Left renal pelvis (tissue), 4 donors: ENCODE measurements at regions not wholly inside any gene's neighbourhood (a gene's known extent, or its start where the extent isn't known, plus 50 kb on each side); places are given as distances from the start of the nearest gene placed in this dataset.
"Not testable (repeated sequence)": the region's sequence is repeated elsewhere in the genome, so short reads cannot be mapped to it uniquely, and the experiment has no call there.

Experiments
- DNase-seq, 4 donors: peaks; one replicate each; pipeline ENCODE4 v3.0.0-alpha.2; 2013; ENCODE audit warnings: low read depth in 4 of 4, low spot score in 3 of 4

DNA sequence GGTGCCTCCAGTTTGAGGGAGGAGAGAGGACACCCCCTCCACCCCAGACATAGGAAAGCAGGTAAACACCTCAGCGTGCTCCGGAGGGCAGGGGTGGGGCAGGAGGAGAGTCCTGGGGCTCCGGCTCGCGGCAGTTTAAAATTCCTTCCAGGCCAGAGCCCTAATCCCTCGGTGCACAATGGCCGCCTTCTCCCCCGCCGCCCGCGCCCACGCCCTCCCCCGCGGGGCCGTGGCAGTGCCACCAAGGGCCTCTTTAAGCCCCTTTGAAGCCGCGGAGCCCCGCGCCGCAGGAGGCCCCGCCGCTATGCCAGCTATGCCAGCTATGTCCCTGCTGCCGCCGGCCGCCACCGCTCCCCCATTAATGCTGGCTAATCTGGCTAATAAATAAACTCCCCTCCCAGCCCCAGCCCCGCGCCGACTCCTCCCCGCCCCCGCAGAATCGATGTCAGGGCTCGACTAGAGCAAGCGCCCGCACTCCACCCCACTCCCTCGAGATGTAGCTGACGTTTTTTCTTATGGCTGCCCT lies 125.1 kb downstream of the MRPL14 start:
- no peak for DNase-seq

DNA sequence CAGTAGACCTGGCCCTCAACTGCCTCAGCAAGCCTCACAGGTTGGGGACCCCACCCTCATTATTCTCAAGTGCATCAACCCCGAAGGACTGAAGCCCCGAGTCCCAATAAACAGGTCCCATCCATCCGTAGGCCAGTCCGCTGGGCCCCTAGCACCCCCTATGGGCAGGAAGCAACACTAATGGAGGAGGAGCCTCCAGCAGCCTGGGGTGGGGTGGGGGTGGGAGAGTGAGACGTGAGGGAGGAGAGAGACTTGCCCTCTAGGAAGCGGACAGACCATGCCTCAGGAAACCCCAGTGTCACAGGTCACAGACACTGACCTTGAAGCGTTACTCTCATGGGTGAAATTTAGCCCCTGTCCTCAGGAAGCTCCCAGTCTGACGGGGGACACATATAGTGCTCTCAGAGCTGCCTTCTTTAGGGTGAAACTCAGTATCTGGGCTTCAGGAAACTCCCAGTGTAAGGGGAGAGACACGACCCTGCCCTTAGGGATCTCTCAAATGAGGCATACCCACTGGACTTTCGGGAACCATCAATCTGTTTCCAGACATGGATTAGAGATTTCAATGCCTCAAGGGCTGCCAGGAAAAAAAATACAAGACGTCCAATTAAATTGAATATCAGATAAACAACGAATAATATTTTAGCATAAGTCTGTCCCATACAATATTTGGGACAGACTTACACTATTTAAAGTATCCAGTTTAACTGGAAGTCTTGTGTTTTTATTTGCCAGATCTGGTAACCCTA lies 125.8 kb downstream of the MRPL14 start:
- DNase-seq, result no peak

DNA sequence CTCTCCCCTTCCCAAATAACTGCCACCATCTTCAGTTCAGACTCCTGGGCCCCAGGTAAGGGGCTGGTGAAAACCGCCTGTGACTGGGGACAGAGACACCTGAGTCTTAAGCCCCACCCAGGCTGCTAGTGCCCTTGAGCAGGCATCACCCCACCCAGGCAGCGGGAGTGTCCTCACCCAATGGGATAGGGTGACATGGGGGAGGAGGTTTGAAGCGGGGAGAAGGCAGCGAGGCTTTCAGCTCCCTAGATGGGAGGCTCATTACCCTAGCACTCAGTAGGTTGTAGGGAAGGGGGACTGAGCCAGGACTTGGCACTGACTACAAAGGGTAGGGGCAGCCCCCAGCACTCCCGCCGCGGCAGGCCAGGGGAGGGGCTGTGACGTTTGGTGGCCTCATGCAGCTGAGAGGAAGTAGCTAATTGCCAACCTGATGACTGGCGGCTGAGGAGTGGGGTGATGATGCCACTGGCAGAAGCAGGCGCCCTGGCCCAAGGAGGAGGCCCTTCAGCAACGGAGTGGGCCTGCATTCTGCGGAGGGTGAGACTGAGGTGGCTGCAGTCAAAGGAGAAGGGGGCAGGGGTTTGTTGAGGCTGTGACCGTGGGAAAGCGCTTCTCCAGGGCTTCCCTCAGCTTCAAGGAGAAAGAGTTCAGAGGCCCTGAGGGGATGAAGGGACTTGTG lies 126.9 kb downstream of the MRPL14 start:
- no peak for DNase-seq

DNA sequence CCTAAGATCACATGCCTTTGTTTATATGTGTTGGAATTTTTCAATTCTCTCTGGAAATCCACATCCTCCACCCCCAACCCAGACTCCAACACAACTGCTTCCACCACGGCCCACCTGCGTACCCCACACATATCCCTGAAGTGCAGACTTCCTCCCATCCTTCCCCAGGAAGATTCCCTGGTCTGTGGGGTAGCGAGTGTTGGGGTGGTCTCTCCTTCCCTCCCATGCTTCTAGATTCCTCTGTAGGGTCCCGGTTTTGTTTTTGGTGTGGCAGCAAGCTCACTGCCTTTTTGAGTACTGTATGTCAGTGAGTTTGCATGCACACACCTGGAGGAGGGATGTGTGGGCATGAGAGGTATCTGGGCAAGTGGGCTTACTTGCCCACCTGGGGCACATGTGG lies 127.6 kb downstream of the MRPL14 start:
- no peak for DNase-seq

DNA sequence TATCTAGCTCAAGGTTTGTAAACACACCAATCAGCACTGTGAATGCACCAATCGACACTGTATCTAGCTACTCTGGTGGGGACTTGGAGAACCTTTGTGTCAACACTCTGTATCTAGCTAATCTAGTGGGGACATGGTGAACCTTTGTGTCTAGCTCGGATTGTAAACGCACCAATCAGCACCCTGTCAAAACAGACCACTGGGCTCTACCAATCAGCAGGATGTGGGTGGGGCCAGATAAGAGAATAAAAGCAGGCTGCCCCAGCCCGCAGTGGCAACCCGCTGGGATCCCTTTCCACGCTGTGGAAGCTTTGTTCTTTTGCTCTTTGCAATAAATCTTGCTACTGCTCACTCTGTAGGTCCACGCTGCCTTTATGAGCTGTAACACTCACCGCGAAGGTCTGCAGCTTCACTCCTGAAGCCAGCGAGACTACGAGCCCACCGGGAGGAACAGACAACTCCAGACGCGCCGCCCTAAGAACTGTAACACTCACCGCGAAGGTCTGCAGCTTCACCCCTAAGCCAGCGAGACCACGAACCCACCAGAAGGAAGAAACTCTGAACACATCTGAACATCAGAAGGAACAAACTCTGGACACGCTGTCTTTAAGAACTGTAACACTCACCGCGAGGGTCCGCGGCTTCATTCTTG lies 128.5 kb downstream of the MRPL14 start:
- DNase-seq, result not testable (repeated sequence)

DNA sequence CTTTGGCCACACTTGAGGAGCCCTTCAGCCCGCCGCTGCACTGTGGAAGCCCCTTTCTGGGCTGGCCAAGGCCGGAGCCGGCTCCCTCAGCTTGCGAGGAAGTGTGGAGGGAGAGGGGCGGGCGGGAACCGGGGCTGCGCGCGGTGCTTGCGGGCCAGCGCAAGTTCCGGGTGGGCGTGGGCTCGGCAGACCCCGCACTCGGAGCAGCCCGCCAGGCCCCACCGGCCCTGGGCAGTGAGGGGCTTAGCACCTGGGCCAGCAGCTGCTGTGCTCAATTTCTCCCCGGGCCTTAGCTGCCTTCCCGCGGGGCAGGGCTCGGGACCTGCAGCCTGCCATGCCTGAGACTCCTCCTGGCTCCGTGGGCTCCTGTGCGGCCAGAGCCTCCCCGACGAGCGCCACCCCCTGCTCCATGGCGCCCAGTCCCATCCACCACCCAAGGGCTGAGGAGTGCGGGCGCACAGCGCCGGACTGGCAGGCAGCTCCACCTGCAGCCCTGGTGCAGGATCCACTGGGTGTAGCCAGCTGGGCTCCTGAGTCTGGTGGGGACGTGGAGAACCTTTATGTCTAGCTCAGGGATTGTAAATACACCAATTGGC lies 129.2 kb downstream of the MRPL14 start:
- DNase-seq, result not testable (repeated sequence)

DNA sequence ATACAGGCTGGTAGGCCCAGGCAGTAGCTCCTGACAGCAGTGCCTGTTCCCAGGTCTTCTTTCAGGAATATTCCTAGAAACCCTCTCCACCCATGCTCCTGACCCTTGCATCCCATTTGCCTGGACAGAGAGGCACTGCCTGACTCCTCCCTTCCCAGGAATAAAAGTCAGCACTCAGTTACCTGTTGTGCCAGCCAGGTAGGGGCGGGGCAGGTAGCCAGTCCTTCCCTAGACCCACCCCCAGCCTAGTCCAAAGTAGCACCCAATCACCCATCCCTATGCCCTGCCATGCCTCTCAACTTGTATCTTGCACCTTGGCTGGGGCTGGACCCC lies 129.9 kb downstream of the MRPL14 start:
- no peak for DNase-seq

DNA sequence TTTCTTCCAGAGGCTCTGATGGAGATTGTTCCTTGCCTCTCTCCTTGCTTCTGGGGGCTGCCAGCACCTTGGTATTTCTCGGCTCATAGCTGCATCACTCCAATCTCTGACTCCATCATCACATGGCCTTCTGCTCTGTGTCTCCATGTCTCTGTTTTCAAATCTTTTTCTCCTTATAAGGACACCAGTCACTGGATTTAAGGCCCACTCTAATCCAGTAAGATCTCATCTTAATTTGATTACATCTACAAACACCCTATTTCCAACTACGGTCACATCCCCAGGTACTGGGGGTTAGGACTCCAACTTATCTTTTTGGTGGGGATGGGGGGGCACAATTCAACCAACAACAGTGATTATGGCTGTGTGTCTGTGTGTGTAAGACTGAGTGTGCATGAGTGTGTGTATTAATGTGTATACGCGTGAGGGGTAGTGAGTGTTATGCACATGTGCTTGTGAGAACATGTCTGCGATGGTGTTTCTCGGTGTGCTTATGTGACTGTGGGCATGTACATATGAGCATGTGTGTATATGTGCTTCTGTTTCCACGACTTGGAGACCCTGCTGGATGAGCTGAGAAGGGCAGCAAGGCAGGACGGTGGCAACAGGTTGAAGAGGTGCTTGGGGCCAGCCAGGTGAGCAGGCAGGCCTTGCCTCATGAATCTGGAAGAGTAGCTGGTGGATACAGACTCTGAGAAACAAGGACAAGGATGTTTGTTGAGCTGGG lies 130.5 kb downstream of the MRPL14 start:
- no peak for DNase-seq

DNA sequence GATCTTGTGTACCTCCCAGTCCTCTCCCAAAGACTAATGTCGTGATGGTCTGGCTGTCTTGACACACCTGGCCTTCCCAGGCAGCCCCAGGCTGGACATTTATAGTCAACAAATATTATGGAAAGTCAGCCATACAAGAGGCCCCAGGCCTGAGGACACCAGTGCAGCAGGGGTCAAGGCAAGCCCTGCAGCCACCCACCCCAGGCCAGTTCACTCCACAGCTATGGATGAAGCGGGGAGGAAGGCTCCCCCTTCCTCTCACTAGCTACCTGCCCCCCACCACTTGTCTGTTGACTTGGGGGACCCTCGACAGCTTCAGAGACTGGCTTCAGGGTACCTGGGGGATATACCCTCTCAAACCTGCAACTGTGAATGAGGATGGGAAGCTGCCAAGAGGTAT lies 132.1 kb downstream of the MRPL14 start:
- no peak for DNase-seq

DNA sequence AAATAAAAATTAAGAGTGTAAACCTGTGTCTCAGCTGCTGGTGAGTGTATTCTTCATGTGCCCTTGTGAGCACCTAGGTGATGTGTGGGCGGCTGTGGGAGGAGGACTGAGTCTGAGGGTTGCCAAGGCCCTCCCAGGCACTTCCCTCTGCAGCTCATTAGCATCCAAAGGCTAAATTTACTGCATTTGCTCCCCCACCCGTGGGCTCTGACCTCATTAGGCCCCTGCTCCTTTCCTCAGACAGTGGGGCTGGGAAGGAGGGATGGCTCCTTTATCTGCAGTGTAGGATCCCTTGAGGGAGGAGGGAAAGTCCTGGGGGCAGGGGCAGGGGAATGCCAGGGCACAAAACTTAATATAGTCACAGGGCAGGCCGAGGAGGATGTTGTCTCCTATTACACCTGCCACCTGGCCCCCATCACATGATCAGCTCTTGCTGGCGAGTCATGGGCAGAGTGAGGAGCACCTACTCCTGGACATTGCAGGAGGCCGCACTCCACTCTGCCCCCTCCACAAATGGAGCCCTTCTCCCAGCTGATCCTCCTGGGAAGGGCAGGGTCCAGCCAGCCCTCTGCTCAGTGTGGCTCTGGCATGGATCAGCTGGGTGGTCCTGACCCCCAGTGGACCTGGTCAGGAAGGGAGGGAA lies 133.2 kb downstream of the MRPL14 start:
- no peak for DNase-seq

DNA sequence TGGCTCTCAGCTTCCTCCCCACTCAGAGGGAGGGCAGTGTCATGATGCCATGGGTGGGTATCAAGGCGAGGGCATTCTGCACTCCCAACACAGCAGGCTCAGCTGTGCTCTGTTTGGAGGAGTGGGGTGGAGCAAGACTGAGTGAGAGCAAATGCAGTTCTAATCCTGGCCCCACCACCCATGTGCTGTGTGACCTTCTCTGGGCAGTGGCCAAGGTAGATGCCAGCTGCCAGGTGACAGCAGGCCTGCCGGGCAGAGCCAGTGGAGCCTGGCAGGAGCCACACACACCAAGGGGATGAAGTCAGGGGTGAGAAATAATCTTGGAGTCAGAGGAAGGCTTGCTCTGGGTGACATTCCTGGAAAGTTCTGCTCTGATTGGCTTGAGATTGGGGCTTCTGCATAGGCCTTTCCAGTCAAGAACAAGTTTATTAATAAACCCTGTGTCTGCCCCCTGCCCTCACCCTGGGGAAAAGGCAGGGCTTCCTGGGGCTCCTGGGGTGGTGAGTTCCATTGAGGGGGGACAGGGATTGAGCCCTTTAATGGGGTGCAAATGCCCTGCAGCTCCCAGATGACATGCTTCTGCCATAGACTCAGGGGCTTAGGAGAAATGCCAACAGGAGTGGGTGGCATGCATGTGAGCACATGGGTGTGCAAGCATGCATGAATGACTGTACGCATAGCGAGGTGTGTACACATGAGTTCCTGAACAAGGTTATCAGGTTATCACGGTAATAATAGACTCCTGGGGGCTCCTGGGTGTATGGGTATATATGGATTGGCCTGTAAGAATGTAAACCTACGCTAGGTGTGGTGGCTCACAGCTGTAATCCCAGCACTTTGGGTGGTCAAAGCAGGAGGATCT lies 134.2 kb downstream of the MRPL14 start:
- no peak for DNase-seq

DNA sequence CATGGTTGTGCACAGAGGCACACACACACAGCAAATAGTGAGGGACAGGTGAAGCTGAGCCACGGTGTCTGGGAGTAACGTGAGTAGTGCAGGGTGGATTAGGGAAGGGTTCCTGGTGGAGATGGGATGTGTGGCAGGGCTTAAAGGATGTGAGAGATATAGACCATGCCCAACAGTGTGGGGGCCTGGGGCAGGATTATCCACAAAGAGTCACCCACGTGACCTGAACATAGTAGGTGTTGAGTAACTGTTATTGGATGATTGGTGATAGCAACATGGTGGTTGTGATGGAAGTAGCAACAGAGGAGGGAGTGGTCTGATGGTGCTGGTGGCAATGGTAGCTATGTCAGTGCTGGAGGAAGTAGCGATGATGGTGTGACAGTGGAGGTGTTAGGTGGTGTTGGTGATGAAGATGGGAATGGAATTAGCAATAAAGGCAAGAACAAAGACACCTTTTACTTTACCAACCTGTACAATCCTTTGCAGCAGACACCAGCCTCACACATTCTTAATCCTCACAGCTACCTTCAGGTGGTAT lies 135.1 kb downstream of the MRPL14 start:
- no peak for DNase-seq

DNA sequence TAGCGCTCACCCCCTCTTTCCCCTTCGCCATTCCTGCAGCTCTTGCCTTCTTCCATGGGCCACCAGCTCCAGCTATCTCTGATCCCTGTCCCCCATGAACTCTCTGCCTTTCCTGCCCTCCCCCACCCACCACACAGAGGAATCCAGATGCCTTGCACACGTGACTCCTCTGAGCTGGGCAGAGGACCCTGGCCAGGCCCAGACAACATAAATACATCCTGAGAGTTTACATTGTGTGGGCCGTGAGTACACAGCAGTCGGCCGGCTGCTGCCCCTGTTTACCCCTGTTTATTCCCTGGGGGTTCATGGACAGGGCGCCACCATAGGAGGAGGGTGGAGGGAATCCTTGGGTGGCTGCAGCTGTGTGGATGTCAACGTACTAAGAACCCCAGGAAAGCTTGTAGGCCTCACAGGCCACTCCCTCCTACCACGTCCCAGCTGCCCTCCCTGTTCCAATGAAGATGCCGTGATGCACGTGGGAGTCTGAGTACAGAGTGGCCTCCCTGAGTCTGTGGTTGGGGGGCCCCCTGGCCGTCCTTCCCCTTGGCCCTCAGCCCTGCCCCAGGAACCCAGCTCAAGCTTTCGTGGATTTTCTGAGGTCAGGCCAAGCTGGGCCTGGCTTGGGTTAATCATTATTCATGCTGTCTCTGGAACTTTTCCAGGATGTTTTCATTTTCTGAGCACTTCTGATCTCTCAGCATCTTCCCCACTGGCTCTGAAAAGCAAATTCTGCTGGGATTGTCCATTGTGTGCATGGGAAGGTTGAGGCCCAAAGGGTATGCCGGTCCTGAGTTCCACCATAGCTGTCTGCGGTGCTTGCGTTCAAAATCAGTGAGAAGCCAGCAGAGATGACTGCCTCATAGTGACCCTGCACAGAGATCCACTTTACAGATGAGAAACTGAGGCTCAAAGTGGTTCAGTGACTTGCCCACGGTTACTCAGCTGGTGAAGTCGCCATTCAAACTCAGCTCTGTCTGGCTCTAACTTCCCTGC lies 136.3 kb downstream of the MRPL14 start:
- DNase-seq, result peak in 1 of 4 donors; percentile 47

DNA sequence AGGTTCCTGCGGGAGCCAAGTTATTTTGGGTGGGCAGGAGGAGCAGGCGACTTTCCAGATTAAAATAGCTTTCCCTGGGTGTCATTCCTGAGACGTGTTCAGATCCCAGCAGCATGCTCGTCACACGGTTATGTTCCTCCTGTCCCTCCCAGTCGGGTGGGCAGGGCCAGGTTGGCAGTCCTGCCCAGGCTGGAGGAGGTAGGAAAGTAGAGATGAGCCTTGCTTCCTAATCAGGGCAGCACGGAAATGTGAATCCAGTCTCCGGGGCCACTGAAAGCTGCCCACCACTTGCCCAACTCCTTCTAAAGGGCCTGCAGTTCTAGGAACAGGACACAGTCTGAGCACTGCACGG lies 137.0 kb downstream of the MRPL14 start:
- no peak for DNase-seq

DNA sequence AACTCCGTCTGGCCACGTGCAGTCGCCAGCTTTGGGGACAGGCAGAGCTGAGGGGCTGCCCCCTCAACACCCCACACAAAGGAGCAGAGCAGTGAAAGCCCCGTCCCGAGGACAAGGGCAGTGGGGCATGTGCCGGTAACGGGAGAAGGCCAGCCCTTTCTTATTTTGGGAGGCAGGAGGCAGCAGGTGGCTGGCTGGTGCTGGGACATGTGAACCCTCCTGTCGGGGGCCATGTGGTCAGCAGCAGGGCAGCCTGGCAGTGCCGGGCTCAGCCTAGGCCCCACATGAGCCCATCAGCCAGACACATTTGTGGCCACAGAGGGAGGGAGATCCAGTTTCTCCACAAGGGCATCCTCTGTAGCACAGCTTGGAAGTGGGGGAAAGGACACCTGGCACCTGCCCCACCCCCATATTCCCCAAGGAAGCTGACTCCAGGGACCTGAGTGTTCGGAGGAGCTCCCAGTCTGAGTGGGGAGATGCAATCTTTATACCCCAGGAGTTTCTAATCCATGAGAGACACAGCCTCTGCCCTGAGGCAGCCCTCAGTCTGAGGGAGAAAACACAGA lies 137.6 kb downstream of the MRPL14 start:
- no peak for DNase-seq

DNA sequence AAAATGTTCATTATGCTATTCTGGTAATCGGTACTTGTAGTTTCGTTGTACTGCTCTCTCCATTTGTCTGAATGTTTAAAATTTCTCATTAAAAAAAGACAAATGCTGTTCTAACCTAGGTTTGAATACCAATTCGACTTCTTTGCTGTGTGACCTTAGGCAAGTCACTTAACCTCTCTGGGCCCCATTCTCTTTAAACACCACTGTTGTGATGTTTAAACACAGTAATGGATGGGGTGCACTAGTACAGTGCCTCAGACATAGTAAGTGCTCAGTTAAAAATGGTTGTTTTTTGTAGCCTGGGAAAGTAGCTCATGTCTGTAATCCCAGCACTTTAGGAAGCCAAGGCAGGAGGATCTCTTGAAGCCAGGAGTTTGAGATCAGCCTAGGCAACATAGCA lies 138.5 kb downstream of the MRPL14 start:
- DNase-seq, result no peak

DNA sequence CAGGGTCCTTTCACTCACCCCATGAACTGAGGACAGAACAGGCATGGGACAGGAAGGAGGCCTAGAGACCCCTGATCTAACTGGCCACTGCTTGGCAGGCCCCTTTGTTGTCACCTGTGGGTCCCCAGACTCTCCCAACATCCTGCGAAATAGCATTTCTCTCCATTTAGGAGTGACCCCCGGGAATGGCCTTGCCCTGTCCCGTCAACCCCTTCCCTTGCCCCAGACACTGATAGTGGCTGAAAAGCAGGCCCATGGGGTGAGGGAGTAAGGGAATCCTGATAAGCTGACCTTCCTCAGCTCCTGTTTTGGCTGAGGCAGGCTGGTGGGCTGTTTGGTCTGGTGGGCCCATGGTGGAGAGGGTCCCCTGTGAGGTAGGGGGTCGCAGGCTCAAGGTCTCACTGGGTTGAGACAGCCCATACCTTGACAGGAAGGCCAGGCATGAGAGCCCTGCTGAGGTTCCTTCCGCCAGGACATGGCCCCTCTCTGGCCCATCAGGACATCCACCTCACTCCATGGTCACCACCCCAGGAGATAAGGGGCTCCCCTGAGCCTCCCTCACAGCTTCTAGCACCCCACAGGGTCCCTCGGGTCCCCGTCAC lies 139.3 kb downstream of the MRPL14 start:
- DNase-seq, result no peak
